HG02678 (cell line): ENCODE measurements at regions not wholly inside any gene's neighbourhood (a gene's known extent, or its start where the extent isn't known, plus 50 kb on each side); places are given as distances from the start of the nearest gene placed in this dataset.
"Not testable (repeated sequence)": the region's sequence is repeated elsewhere in the genome, so short reads cannot be mapped to it uniquely, and the experiment has no call there.

Experiments
- ATAC-seq: cut with Tn5 transposase; IDR thresholded peaks from one replicate; pipeline ENCODE4 v1.9.1; 2021; ENCODE audit warnings: mild to moderate bottlenecking, moderate library complexity; ENCODE audit not compliant: unreplicated experiment

- ATAC-seq = no peak
Observed at GRCh38 chr5:57429513-57430120, 53.0 kb downstream of the ACTBL2 start.

GRCh38 chr5:57429021-57429420, 53.6 kb downstream of the ACTBL2 start:
- not testable (repeated sequence) for ATAC-seq

GRCh38 chr5:57422993-57423392, 59.6 kb downstream of the ACTBL2 start:
- ATAC-seq = no peak

- no peak for ATAC-seq
Observed at GRCh38 chr5:57422341-57422740, 60.3 kb downstream of the ACTBL2 start.

GRCh38 chr5:57420801-57421200, 61.8 kb downstream of the ACTBL2 start:
- ATAC-seq = no peak

GRCh38 chr5:57417971-57418370, 64.6 kb downstream of the ACTBL2 start:
- no peak for ATAC-seq

GRCh38 chr5:57417320-57417719, 65.3 kb downstream of the ACTBL2 start:
- ATAC-seq = no peak

GRCh38 chr5:57416278-57416994, 66.2 kb downstream of the ACTBL2 start:
- ATAC-seq = no peak

GRCh38 chr5:57414857-57415256, 67.8 kb downstream of the ACTBL2 start:
- ATAC-seq = no peak

GRCh38 chr5:57414191-57414590, 68.4 kb downstream of the ACTBL2 start:
- ATAC-seq = no peak

- ATAC-seq = no peak
Observed at GRCh38 chr5:57413145-57413544, 69.5 kb downstream of the ACTBL2 start.

GRCh38 chr5:57412680-57413079, 69.9 kb downstream of the ACTBL2 start:
- ATAC-seq = no peak

- no peak for ATAC-seq
Observed at GRCh38 chr5:57411982-57412381, 70.6 kb downstream of the ACTBL2 start.

GRCh38 chr5:57410374-57411320, 72.0 kb downstream of the ACTBL2 start:
- no peak for ATAC-seq

GRCh38 chr5:57408714-57409113, 73.9 kb downstream of the ACTBL2 start:
- no peak for ATAC-seq

GRCh38 chr5:57408285-57408684, 74.3 kb downstream of the ACTBL2 start:
- no peak for ATAC-seq

- ATAC-seq = no peak
Observed at GRCh38 chr5:57407391-57407790, 75.2 kb downstream of the ACTBL2 start.

GRCh38 chr5:57406641-57407040, 76.0 kb downstream of the ACTBL2 start:
- ATAC-seq = no peak

GRCh38 chr5:57405984-57406383, 76.6 kb downstream of the ACTBL2 start:
- ATAC-seq = no peak

GRCh38 chr5:57402761-57403160, 79.8 kb downstream of the ACTBL2 start:
- no peak for ATAC-seq

- ATAC-seq = no peak
Observed at GRCh38 chr5:57402348-57402747, 80.3 kb downstream of the ACTBL2 start.
